Duodenal mucosa (tissue), 2 donors: ENCODE measurements at regions not wholly inside any gene's neighbourhood (a gene's known extent, or its start where the extent isn't known, plus 50 kb on each side); places are given as distances from the start of the nearest gene placed in this dataset.

Experiments
- H3K27ac ChIP-seq: one replicate; pipeline ENCODE4 v1.7.0; 2013; ENCODE audit warnings: low read depth, low read length
- H3K27me3 ChIP-seq, 2 donors: one replicate each; pipeline ENCODE4 v1.7.0; 2013; ENCODE audit warnings: low read length in 2 of 2, control low read depth in 1 of 2; ENCODE audit not compliant: insufficient read depth in 2 of 2, control insufficient read depth in 1 of 2
- H3K36me3 ChIP-seq, 2 donors: one replicate each; pipeline ENCODE4 v1.7.0; 2013; ENCODE audit warnings: low read length in 2 of 2, control low read depth in 1 of 2; ENCODE audit not compliant: insufficient read depth in 2 of 2, control insufficient read depth in 1 of 2
- H3K4me1 ChIP-seq, 2 donors: one replicate each; pipeline ENCODE4 v1.7.0; 2013; ENCODE audit warnings: low read length in 2 of 2, control low read depth in 1 of 2; ENCODE audit not compliant: insufficient read depth in 2 of 2, control insufficient read depth in 1 of 2
- H3K4me3 ChIP-seq, 2 donors: one replicate each; pipeline ENCODE4 v1.7.0; 2013; ENCODE audit warnings: low read length in 2 of 2, low read depth in 1 of 2
- H3K9ac ChIP-seq, 2 donors: one replicate each; pipeline ENCODE4 v1.7.0; 2013; ENCODE audit warnings: low read length in 2 of 2, low read depth in 1 of 2
- H3K9me3 ChIP-seq, 2 donors: one replicate each; pipeline ENCODE4 v1.7.0; 2013; ENCODE audit warnings: low read length in 2 of 2, control low read depth in 1 of 2; ENCODE audit not compliant: control insufficient read depth in 1 of 2

DNA sequence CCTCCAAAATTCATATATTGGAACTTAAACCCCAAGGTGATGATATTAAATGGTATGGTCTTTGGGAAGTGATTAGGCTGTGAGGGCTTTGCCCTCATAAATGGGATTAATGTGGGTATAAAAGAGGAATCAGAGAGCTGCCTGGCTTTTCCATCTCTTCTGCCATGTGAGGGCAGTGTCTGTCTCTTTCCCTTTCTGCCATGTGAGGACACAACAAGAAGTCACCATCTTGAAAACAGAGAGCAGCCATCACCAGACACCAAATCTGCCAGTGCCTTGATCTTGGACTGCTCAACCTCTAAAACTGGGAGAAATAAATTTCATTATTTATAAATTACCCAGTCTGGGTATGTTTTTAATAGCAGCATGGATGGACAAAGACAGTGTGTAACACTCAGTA, 263.0 kb downstream of the PAX1 start:
- no peaks in the 10 kb centered on the region for H3K27me3 ChIP-seq
- no peaks in the 10 kb centered on the region for H3K4me1 ChIP-seq
- no peaks in the 10 kb centered on the region for H3K36me3 ChIP-seq
- no peaks in the 10 kb centered on the region for H3K9me3 ChIP-seq
- H3K4me3 ChIP-seq: no peak overlapping the region
- H3K27ac ChIP-seq: no peak overlapping the region
- no peak overlapping the region for H3K9ac ChIP-seq

- H3K36me3 ChIP-seq: no peaks in the 10 kb centered on the region
- H3K9me3 ChIP-seq: no peaks in the 10 kb centered on the region
- no peaks in the 10 kb centered on the region for H3K27me3 ChIP-seq
- H3K9ac ChIP-seq: no peak overlapping the region
- H3K4me3 ChIP-seq: no peak overlapping the region
- no peak overlapping the region for H3K27ac ChIP-seq
- H3K4me1 ChIP-seq: no peaks in the 10 kb centered on the region
Observed at GRCh38 chr20:21967481-21967880, 262.0 kb downstream of the PAX1 start.

GRCh38 chr20:21956591-21956990, 251.1 kb downstream of the PAX1 start:
- Histone ChIP-seq H3K9ac (no peak overlapping the region), H3K9me3 (no peaks in the 10 kb centered on the region), H3K27me3 (no peaks in the 10 kb centered on the region), H3K27ac (no peak overlapping the region), H3K4me1 (no peaks in the 10 kb centered on the region), H3K36me3 (no peaks in the 10 kb centered on the region), H3K4me3 (no peak overlapping the region)

GRCh38 chr20:21947406-21947805, 241.9 kb downstream of the PAX1 start:
- no peaks in the 10 kb centered on the region for H3K36me3 ChIP-seq
- H3K27ac ChIP-seq: no peak overlapping the region
- H3K4me1 ChIP-seq: no peaks in the 10 kb centered on the region
- no peaks in the 10 kb centered on the region for H3K27me3 ChIP-seq
- H3K4me3 ChIP-seq: no peak overlapping the region
- no peaks in the 10 kb centered on the region for H3K9me3 ChIP-seq
- no peak overlapping the region for H3K9ac ChIP-seq

DNA sequence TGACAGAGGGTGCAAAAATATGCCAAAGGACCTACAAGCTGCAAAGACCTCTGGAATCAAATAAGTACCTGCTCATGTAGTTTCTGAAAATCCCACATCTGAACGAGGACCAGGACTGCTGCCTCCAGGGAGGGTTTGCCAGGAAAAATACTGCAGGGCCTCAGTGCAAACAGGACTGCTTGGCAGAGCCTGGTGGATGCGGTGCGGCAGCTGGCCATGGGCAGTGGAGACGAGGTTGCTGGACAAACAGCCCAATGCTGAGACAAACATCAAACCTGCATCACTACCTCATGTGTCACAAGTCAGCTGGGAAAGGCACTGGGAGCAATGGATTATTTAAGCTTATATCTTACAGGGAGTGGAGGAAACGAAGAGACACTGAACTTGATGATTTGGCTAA, 238.8 kb downstream of the PAX1 start:
- Histone ChIP-seq H3K9ac (no peak overlapping the region), H3K27me3 (no peaks in the 10 kb centered on the region), H3K9me3 (no peaks in the 10 kb centered on the region), H3K27ac (no peak overlapping the region), H3K36me3 (no peaks in the 10 kb centered on the region), H3K4me1 (no peaks in the 10 kb centered on the region), H3K4me3 (no peak overlapping the region)

DNA sequence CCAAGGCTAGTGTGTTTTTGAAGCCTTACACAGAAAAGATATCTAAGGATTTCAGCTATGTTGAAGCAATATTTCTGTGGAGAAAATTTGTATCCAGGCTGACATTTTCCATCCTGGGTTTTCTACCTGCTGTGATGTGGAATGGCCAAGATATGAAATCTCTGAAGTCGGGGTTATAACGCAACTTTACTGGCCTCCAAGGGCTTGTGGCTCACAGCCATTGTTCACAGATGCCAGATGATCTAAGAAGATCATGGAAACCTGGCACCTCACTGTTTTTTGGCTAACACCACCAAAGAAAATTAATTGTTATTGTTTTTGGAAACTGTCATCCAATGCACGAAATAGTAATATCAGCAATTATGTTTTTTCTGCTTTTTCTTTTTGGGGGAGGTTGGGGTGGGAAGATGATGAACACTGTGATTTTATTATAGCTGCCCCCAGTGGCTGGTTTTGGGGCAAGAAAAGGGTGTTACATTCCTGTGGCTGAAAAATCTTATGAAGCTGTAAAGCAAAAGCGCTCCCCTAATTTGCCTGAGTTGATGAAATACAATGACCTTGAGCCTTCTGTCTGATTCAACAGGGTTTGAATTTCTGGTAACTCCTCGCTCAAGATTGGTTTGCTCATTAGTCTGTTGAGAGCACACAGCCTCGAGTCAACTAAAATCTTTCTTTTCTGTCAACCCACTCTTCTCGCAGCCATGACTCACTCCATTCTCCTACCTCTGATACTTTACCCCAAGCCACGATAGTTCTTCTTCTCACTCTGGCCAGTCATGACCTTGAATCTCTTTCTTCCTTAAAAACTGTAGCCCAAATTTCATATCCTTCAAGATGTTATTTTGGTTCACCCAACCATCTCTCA, 236.7 kb downstream of the PAX1 start:
- Histone ChIP-seq H3K27ac (no peak overlapping the region), H3K9ac (no peak overlapping the region), H3K4me1 (no peaks in the 10 kb centered on the region), H3K27me3 (no peaks in the 10 kb centered on the region), H3K9me3 (no peaks in the 10 kb centered on the region), H3K36me3 (no peaks in the 10 kb centered on the region), H3K4me3 (no peak overlapping the region)

DNA sequence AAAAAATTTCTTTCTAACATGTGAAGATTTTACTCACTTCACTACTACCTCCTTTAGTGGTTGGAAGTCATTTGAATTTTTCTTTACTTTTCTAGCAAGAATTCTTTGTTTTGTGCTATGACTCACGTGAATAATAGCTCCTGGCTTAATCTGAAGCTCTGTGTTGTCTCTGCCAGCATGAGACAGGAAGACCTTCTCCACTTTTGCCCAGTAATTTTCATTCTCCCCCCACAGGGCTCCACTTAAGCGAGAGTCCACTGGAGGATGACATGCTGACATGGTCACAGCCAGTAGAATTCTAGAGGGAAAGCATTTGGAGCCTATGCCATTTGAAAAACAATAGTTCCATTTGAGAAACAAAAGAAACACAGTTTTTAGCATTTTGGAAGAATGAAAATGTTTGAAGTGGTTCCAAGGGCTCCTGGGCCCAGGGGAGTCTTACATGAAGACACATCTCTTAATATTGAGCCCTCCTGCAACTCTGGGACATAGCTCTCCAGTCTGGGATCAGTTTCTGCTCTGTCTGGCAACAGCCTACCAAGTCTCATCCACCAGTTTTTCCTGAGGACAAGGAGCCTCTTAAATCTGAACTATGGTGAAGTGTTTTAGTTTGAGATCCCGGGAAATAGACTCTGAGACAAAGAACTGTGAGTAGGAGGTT, 231.4 kb downstream of the PAX1 start:
- no peaks in the 10 kb centered on the region for H3K27me3 ChIP-seq
- no peak overlapping the region for H3K9ac ChIP-seq
- no peaks in the 10 kb centered on the region for H3K36me3 ChIP-seq
- H3K4me3 ChIP-seq: no peak overlapping the region
- H3K9me3 ChIP-seq: no peaks in the 10 kb centered on the region
- H3K4me1 ChIP-seq: no peaks in the 10 kb centered on the region
- H3K27ac ChIP-seq: no peak overlapping the region

DNA sequence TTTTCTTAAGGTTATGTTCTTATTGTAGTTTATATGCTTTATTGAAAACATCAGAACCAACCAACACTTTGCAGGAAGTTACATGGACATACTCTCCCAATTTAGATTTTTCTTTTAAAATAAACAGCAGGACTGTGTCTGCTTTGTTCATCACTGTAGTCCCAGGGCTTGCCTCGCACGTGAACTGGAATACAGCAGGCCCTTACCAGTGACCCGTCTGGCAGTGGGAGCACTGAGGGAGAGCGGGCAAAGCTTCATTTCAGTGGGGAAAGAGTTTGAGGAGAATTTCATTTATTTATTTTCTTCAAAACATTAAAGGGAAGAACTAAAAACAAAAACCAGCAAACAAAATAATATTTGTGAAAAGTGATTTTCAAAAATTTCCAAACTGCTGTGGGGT, 230.8 kb downstream of the PAX1 start:
- Histone ChIP-seq H3K27ac (no peak overlapping the region), H3K4me3 (no peak overlapping the region), H3K4me1 (no peaks in the 10 kb centered on the region), H3K9ac (no peak overlapping the region), H3K27me3 (no peaks in the 10 kb centered on the region), H3K9me3 (no peaks in the 10 kb centered on the region), H3K36me3 (no peaks in the 10 kb centered on the region)

DNA sequence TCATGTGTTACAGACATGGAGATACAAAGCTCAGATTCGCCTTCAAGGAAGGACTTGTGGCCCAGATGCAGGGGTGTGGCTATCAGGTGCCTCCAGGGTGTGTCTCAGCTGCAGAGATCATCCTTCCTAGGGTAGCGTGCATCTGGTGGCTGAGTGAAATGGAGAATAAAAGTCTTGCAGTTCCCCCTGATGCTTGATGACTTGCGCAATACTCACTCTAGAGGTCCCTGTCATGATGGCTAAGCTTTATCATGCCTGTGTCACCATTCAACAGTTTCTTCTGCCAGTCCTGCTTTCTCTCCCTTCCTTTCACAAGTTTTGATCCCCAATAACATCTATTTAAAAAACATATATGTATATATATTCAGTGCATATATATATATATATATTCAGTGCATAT, 228.1 kb downstream of the PAX1 start:
- Histone ChIP-seq H3K36me3 (no peaks in the 10 kb centered on the region), H3K9me3 (no peaks in the 10 kb centered on the region), H3K27ac (no peak overlapping the region), H3K4me1 (no peaks in the 10 kb centered on the region), H3K27me3 (no peaks in the 10 kb centered on the region), H3K4me3 (no peak overlapping the region), H3K9ac (no peak overlapping the region)

DNA sequence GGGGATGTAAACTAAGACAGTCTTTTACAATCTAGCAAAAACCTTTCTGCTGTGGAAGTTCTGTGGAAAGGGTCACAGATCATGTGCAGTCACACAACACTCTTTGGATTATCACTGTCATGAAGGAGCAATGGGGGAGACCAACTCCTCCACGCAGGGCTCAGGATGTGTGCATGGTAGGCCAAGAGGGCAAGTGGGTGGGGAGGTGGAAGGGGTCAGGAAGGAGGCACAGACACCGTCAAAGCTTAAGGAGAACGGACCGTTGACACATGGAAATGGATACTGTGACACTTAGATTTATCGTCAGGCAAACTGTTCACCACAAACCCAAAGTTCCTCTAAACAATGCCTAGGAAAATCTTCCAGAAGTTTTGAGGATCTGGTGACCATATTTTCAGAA, 215.8 kb downstream of the PAX1 start:
- H3K9ac ChIP-seq: no peak overlapping the region
- H3K27ac ChIP-seq: no peak overlapping the region
- H3K4me3 ChIP-seq: no peak overlapping the region
- H3K27me3 ChIP-seq: no peaks in the 10 kb centered on the region
- no peaks in the 10 kb centered on the region for H3K36me3 ChIP-seq
- no peaks in the 10 kb centered on the region for H3K4me1 ChIP-seq
- H3K9me3 ChIP-seq: no peaks in the 10 kb centered on the region
